ENCODE measurements at regions not wholly inside any gene's neighbourhood (a gene's known extent, or its start where the extent isn't known, plus 50 kb on each side); places are given as distances from the start of the nearest gene placed in this dataset.

DNA sequence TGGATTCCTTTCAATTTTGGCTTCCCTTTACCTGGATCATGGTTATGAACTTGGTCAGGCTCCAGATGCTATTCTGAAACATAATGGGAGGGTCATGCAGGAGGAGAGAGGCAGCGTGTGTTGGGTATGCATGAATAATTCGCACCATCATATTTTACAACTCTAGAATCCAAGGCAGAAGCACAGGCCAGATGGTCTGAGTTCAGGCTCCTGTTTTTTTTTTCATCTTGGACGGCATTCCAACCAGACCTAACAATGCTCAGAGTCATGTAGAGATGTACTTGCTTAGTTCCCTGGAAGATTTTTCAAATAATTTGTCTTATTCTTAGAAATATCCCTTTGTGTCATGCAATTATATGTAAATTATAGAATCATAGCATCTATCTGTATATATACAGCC, 393.5 kb downstream of the JRKL start:
- H4K5ac ChIP-seq (ENCODE audit: insufficient read length, low read depth, low read length): no peak overlapping the region
- H3K23ac ChIP-seq (ENCODE audit: insufficient read length, low read depth, low read length): no peak overlapping the region
- H3K4ac ChIP-seq (ENCODE audit: low read depth, low read length): no peak overlapping the region
- H3K14ac ChIP-seq (ENCODE audit: insufficient read depth, low read length): no peak overlapping the region
- no peak overlapping the region for H3K4me2 ChIP-seq (ENCODE audit: insufficient read depth, insufficient read length, low read length)
- H2BK12ac ChIP-seq (ENCODE audit: insufficient read length, low read depth, low read length): no peak overlapping the region
- H3K79me1 ChIP-seq (ENCODE audit: insufficient read depth, low read depth, low read length, poor library complexity, severe bottlenecking): no peaks in the 10 kb centered on the region
- no peak overlapping the region for H2AFZ ChIP-seq (ENCODE audit: low read length)
- TF ChIP-seq, protein P1, sequence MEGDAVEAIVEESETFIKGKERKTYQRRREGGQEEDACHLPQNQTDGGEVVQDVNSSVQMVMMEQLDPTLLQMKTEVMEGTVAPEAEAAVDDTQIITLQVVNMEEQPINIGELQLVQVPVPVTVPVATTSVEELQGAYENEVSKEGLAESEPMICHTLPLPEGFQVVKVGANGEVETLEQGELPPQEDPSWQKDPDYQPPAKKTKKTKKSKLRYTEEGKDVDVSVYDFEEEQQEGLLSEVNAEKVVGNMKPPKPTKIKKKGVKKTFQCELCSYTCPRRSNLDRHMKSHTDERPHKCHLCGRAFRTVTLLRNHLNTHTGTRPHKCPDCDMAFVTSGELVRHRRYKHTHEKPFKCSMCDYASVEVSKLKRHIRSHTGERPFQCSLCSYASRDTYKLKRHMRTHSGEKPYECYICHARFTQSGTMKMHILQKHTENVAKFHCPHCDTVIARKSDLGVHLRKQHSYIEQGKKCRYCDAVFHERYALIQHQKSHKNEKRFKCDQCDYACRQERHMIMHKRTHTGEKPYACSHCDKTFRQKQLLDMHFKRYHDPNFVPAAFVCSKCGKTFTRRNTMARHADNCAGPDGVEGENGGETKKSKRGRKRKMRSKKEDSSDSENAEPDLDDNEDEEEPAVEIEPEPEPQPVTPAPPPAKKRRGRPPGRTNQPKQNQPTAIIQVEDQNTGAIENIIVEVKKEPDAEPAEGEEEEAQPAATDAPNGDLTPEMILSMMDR (conservative IDR thresholded peaks at IDR 0.05): no peak
- H3K23me2 ChIP-seq (ENCODE audit: insufficient read length, low read depth, low read length, poor library complexity, severe bottlenecking): no peaks in the 10 kb centered on the region
- no peaks in the 10 kb centered on the region for H3K27me3 ChIP-seq (ENCODE audit: insufficient read depth, low read length)
- H3K4me1 ChIP-seq (ENCODE audit: insufficient read depth, low read length): no peaks in the 10 kb centered on the region
- H3K9me3 ChIP-seq (ENCODE audit: control insufficient read depth, low read depth, low read length): no peaks in the 10 kb centered on the region
- H2BK120ac ChIP-seq (ENCODE audit: low read depth, low read length, poor library complexity, severe bottlenecking): no peak overlapping the region
- H3K56ac ChIP-seq (ENCODE audit: insufficient read length, low read depth, low read length): no peak overlapping the region
- no peak overlapping the region for H4K8ac ChIP-seq (replicated peaks; ENCODE audit: insufficient read length, low read depth, low read length)
- H3K27ac ChIP-seq (ENCODE audit: insufficient read length, low read depth, low read length): no peak overlapping the region
- no peak for DNase-seq
- H2BK15ac ChIP-seq (ENCODE audit: low read depth, low read length): no peak overlapping the region
- H2BK5ac ChIP-seq (ENCODE audit: insufficient read length, low read length): no peak overlapping the region
- H4K20me1 ChIP-seq (ENCODE audit: control insufficient read depth, insufficient read depth, insufficient read length): no peaks in the 10 kb centered on the region
- H3K36me3 Mint-ChIP-seq (ENCODE audit: insufficient read depth in 1 of 3, low read depth in 3 of 3): no peaks in the 10 kb centered on the region
- H4K91ac ChIP-seq (ENCODE audit: insufficient read length, low read depth, low read length): no peak overlapping the region
- no CpG with 5 or more reads among the region's 3 CpGs for WGBS (ENCODE audit: extremely low coverage, insufficient read length, low lambda C conversion rate)
- no peak overlapping the region for H3T11ph ChIP-seq (ENCODE audit: low read length)
- no peak overlapping the region for H3K27ac Mint-ChIP-seq
- no peak overlapping the region for H3K4me3 Mint-ChIP-seq
- no peak overlapping the region for H2AK5ac ChIP-seq (ENCODE audit: insufficient read length, low read length)
- H3K4me1 Mint-ChIP-seq: peaks cover 0 to 1% of the 10 kb centered on the region in 2 experiments; a peak in 2 of 4 replicates
- H3K79me2 ChIP-seq (ENCODE audit: insufficient read depth, low read length): no peaks in the 10 kb centered on the region
- H3K27me3 Mint-ChIP-seq (ENCODE audit: low read depth): no peaks in the 10 kb centered on the region
- H3K9me3 Mint-ChIP-seq: peaks cover 0 to 2% of the 10 kb centered on the region in 2 experiments; a peak in 1 of 5 replicates
- H2BK20ac ChIP-seq (ENCODE audit: low read depth, low read length, poor library complexity, severe bottlenecking): no peak overlapping the region
- H3K18ac ChIP-seq (ENCODE audit: insufficient read length, low read depth, low read length): no peak overlapping the region
- no peak overlapping the region for H3K9ac ChIP-seq (ENCODE audit: extremely low read depth, insufficient read length, low read length)
